Iris pigment epithelial cell (primary cell): ENCODE measurements at regions not wholly inside any gene's neighbourhood (a gene's known extent, or its start where the extent isn't known, plus 50 kb on each side); places are given as distances from the start of the nearest gene placed in this dataset.
"Not testable (repeated sequence)": the region's sequence is repeated elsewhere in the genome, so short reads cannot be mapped to it uniquely, and the experiment has no call there.

ENCODE experiments used
- DNase-seq: peaks from one replicate; pipeline ENCODE4 v3.0.0-alpha.2; 2011; ENCODE audit warnings: low read depth

DNA sequence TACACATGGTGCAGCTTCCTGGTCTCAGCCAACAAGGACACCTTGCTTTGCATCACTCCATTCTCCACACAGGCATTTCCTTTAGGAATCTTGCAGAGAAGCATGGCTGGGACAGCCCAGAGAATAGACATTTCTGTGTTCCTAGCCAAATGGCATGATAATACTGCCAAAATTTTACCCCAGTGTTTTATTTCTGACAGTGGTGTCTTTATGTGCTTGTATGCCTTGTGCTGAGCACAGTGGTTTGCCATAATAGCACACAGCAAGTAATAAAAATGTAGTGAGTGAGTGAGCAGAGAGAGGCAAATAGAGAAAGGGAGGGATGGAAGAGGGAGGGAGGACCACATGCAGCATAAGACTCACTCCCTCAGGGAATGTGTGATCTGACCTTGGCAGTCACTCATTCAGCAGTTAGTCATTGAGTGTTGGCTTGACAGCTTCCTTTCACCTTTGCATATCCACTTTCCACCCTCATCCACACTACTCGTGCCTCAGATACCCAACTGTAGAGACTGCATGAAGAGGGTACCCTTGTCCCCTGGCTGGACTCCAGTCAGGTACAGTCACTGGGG is 212.8 kb upstream of the CCDC196 start:
- no peak for DNase-seq

DNA sequence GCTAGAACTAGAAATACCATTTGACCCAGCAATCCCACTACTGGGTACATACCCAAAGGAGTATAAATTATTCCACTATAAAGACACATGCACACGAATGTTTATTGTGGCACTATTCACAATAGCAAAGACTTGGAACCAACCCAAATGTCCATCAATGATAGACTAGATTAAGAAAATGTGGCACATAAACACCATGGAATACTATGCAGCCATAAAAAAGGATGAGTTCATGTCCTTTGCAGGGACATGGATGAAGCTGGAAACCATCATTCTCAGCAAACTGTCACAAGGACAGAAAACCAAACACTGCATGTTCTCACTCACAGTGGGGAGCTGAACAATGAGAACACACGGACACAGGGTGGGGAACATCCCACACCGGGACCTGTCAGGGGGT is 207.8 kb upstream of the CCDC196 start:
- DNase-seq: not testable (repeated sequence)

DNA sequence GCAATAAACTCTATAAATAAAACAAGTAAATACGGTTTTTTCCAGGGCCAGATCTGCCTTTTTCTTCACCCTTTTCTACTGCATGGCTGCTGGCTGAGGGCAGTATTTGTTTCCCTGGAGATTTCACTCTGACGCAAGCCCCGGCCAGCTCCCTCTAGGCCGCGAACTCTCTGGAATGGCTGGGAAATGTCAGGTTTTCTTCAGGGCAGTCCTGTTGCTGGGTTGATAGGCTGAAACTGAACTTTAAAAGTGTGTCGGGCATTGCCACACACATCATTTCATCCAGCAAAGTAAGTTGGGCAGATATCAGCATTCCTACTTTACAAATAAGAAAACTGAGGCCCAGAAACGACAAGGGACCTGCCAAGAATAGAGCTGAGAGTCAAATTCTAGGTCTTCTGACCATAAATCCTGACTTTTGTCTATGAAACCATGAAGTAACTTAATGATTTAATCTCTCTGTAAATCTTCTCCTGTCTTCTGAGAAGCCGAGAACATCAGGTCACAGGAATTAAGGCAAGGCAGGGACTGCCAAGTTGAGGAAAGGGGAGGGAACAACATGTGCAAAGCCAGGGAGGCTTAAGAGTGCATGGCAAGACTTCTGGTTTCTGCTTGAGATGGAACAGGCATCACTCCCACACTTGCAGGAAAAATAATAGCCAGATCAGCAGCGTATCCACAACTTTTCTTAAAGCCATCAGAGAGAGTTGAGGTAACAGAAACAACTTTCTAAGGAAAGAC is 205.0 kb upstream of the CCDC196 start:
- no peak for DNase-seq

DNA sequence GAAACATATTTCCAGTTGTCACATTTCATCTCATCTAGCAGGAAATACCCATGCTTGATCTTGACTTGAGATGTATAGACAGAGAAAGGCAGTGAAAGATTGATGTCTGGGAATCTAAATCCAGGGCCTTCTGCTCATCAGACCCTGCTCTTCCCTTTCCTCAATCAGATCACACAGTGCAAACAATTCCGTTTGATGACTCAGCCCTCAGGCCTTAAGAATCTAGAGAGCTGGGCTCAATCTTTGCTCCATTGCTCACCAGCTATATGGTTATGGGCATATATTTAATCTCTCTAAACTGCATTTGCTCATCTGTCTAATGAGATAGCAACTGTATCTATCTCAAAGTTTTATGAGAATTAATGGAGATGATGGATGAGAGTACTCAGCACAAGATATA is 201.8 kb upstream of the CCDC196 start:
- DNase-seq: peak; percentile 32

- no peak for DNase-seq
Measured at GRCh38 chr14:66288511-66288910, 197.7 kb upstream of the CCDC196 start.

DNA sequence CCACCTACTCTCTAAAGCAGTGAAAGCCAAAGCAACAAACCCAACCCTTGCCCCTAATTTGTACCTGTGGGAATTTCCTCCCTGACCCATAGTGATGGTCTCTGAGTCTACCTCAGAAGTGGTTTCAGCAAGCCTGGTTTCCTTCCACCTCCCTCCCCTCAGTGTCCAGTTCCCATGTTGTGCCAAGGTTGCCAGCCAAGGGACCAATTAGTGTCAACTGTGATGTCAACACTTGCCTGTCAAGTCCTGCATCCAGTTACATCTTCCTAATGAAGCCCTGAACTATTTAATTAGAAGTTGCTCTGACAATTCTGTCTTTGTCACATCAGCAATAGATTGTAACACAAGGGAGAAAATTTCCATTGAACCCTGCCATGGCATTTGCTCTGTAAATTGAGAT is 194.4 kb upstream of the CCDC196 start:
- DNase-seq: no peak

DNA sequence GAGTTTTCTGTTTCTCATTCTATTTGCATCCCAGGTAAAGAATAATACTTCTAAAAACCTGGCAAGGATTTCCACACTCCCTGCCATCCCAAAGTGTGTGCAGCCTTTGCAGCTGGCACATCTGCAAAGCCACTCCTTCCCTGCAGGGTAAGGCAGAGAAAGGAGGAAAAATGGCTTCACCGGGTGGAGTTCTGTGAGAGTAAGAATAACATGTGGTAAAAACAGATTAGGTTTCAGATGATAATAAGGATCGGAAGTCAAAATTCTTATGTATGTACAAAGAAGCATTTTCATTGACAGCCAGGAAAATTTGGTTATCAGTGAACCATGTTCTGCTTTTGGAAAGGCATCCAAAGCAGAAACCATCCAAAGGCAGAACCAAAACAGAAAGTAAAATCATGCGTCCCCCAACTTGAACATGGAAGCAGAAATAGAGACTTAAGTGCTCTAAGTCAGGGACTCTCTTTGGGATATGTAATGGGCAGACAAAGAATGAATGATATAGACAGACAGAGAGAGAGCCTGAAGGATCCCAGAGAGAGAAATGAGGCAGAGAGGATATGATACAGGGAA is 192.6 kb upstream of the CCDC196 start:
- DNase-seq: no peak

DNA sequence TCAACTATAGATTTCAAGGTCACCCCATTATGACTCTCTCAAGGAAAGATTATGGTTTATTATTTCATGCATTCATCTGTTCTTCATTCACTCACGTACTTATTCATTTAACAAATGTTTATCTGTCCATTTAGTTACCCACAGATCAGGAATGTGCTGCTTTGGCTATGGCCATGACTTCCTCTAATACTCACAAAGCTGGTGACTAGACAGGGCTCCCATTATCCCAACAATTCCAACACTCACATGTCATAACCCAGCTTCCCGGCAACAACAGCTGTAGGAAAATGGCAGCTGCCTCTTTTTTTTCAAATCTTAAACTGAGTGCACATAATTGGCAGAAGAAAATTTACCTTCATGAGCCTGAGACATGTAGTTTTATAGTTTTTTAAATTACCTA is 190.8 kb upstream of the CCDC196 start:
- no peak for DNase-seq

DNA sequence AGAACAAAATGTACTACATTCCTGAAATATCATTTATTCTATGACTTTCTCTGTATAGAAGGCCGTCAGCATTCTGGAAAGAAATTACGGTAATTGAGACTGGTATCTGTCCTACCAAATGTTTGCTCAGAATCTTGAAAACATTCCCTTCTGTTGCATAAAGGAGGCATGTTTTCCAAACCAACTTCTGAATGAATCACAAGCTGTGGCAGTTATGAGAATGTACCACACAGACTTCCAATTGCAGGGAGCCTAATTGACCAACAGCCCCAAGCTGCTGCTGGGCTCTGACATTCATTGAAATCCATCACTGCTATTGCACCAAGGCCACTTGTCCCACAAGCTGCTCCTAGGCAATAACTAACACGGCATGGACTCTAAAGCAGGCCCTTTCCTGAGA is 185.3 kb upstream of the CCDC196 start:
- DNase-seq: no peak

GRCh38 chr14:66306101-66306500 is 180.1 kb upstream of the CCDC196 start:
- no peak for DNase-seq

DNA sequence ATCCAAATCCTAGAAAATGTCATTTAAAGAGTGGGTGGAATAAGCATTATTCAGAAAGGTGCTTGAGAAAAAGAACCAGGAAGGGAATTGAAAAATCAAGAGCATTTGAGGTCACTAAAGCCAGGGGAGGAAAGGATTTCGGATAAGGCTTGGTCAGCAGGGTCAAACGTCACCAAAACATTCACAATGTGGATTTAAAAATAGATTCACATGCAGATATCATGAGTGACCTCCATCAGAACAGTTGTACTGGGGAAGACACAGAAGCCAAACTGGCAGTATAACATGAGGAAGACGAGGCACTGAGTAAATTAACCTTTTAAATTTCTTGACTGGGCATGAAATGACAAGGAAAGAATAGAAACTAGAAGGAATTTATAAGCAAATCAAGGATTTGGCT is 175.1 kb upstream of the CCDC196 start:
- no peak for DNase-seq

GRCh38 chr14:66311990-66312389 is 174.2 kb upstream of the CCDC196 start:
- DNase-seq: no peak

DNA sequence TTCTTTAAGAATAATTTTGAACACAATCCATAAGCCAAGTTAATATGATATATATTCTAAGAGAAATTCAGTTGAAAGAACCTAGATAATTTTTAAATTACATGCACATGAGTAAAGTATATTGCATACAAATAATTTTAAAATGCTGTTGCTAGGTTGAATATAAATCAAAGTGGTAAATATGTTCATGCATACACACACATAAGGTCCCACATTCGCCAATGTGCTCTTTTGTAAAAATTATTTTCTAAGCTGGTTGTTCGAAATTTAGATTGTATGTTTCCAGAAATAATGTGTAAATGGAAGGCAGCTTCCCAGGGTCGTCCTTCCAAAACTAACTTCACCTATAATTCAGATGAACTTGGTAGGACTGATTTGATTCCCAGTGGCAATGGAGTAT is 173.7 kb upstream of the CCDC196 start:
- no peak for DNase-seq

- no peak for DNase-seq
Measured at GRCh38 chr14:66315098-66315497, 171.1 kb upstream of the CCDC196 start.

DNA sequence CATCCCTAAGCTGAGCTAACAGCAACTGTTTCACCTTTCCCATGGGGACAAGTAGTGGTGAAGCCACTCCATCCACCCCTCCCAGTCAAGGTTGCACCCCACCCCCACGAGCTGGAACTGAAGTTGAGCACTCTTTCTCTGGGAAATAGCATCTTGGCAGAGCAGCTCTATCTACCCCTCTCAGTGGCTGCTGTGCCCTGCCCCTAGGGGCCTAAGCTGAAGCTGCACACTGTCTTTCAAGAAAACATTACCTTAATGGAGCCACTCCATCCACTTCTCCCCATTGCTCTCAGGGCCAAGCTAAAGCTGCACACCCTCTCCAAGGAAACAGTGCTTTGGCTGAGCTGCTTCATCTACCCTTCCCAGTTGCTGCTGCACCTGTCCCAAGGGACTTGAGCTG is 170.6 kb upstream of the CCDC196 start:
- DNase-seq: no peak

GRCh38 chr14:66322564-66322963 is 163.6 kb upstream of the CCDC196 start:
- DNase-seq: no peak

- DNase-seq: no peak
Measured at GRCh38 chr14:66330228-66330627, 155.9 kb upstream of the CCDC196 start.

DNA sequence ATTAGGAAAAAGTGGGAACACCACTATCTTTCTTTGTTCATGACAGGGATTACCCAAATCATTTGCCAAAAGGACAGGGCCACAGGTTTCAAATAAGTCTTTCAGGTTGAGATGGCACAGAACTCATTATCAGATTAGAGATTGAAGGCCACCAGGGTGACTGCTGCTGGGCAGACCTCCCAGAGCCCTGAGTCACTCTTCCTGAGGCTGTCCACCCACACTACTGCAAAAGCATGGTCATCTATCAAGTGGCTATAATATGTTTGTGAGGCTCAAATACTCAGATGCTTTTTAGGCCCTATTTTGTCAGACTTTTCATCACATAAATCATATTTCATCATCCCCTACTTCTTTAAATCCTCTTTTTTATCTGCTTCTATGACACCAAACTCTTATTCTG is 155.3 kb upstream of the CCDC196 start:
- DNase-seq: peak; percentile 2

- not testable (repeated sequence) for DNase-seq
Measured at GRCh38 chr14:66333293-66333692, 152.9 kb upstream of the CCDC196 start.

- DNase-seq: no peak
Measured at GRCh38 chr14:66341239-66341638, 144.9 kb upstream of the CCDC196 start.

- DNase-seq: no peak
Measured at GRCh38 chr14:66345986-66346385, 140.2 kb upstream of the CCDC196 start.

- DNase-seq: no peak
Measured at GRCh38 chr14:66351310-66351709, 134.9 kb upstream of the CCDC196 start.

GRCh38 chr14:66359500-66359899 is 126.7 kb upstream of the CCDC196 start:
- peak; percentile 65 for DNase-seq
